Endodermal cell (in vitro differentiated cells): ENCODE measurements at regions not wholly inside any gene's neighbourhood (a gene's known extent, or its start where the extent isn't known, plus 50 kb on each side); places are given as distances from the start of the nearest gene placed in this dataset.

Experiments
- DNase-seq: peaks from one replicate; pipeline ENCODE4 v3.0.0-alpha.2; 2017
- H3K27ac ChIP-seq: 2 replicates; pipeline ENCODE4 v1.5.1; 2013; ENCODE audit warnings: mild to moderate bottlenecking, low read depth, low read length, moderate library complexity
- H3K27me3 ChIP-seq: 2 replicates; pipeline ENCODE4 v1.6.1; 2013; ENCODE audit warnings: mild to moderate bottlenecking, low read length, moderate library complexity; ENCODE audit not compliant: insufficient read depth, control insufficient read depth, poor library complexity, severe bottlenecking
- H3K36me3 ChIP-seq: 2 replicates; pipeline ENCODE4 v1.7.0; 2013; ENCODE audit warnings: mild to moderate bottlenecking, low read length, moderate library complexity; ENCODE audit not compliant: control insufficient read depth, insufficient read depth
- H3K4me1 ChIP-seq: one replicate; pipeline ENCODE4 v1.7.0; 2013; ENCODE audit warnings: low read length; ENCODE audit not compliant: control insufficient read depth, insufficient read depth
- H3K4me3 ChIP-seq: 2 replicates; pipeline ENCODE4 v1.5.1; 2013; ENCODE audit warnings: mild to moderate bottlenecking, low read length, moderate library complexity
- H3K9ac ChIP-seq: 2 replicates; pipeline ENCODE4 v1.6.1; 2013; ENCODE audit warnings: mild to moderate bottlenecking, low read length, moderate library complexity; ENCODE audit not compliant: poor library complexity, severe bottlenecking; ENCODE audit errors: extremely low read depth
- H3K9me3 ChIP-seq: 2 replicates; pipeline ENCODE4 v1.6.1; 2013; ENCODE audit warnings: mild to moderate bottlenecking, low read length, moderate library complexity; ENCODE audit not compliant: control insufficient read depth
- H3K27ac Mint-ChIP-seq: 2 replicates; pipeline ENCODE4 v1.8.0; 2020; ENCODE audit warnings: mixed read lengths
- H3K27me3 Mint-ChIP-seq: 2 replicates; pipeline ENCODE4 v1.8.0; 2021; ENCODE audit warnings: mild to moderate bottlenecking, mixed read lengths; ENCODE audit not compliant: insufficient read depth
- H3K36me3 Mint-ChIP-seq: 2 replicates; pipeline ENCODE4 v1.8.0; 2020; ENCODE audit warnings: low read depth, mixed read lengths
- H3K4me1 Mint-ChIP-seq: 2 replicates; pipeline ENCODE4 v1.8.0; 2020; ENCODE audit warnings: mixed read lengths
- H3K4me3 Mint-ChIP-seq: 2 replicates; pipeline ENCODE4 v1.8.0; 2020; ENCODE audit warnings: mild to moderate bottlenecking, moderate library complexity, mixed read lengths
- H3K9me3 Mint-ChIP-seq: 2 replicates; pipeline ENCODE4 v1.8.0; 2020; ENCODE audit warnings: mild to moderate bottlenecking, mixed read lengths
- CTCF ChIP-seq: fragments of 200-600 bp; sonication (generic); conservative IDR thresholded peaks from 2 replicates; pipeline ENCODE4 v1.5.0; 2021; ENCODE audit warnings: antibody characterized with exemption, mild to moderate bottlenecking
- WGBS, 2 experiments: methylation state at CpG; one replicate each; pipeline versions ENCODE4 v1.1.5 to v1.1.7; 2013; ENCODE audit warnings: missing lambda C conversion rate in 2 of 2, mixed read lengths in 1 of 2; ENCODE audit not compliant: insufficient coverage in 1 of 2, insufficient read length in 1 of 2; 5-methylcytosine and 5-hydroxymethylcytosine counted together

- DNase-seq = peak; percentile 72
- TF ChIP-seq CTCF = no peak
- no peak overlapping the region for H3K27ac Mint-ChIP-seq
- H3K27me3 Mint-ChIP-seq = peaks cover 42% of the 10 kb centered on the region
- Histone ChIP-seq H3K36me3 (no peaks in the 10 kb centered on the region), H3K9me3 (peaks cover 9% of the 10 kb centered on the region), H3K27me3 (peaks cover 23% of the 10 kb centered on the region), H3K4me3 (no peak overlapping the region), H3K27ac (no peak overlapping the region), H3K4me1 (no peaks in the 10 kb centered on the region), H3K9ac (no peak overlapping the region)
- 28 to 61% methylated on average over 2 to 6 of the region's 6 CpGs for WGBS, 2 experiments
- peaks cover 7% of the 10 kb centered on the region for H3K4me1 Mint-ChIP-seq
- H3K9me3 Mint-ChIP-seq = no peaks in the 10 kb centered on the region
- no peaks in the 10 kb centered on the region for H3K36me3 Mint-ChIP-seq
- H3K4me3 Mint-ChIP-seq = no peak overlapping the region
Observed at GRCh38 chr12:115213538-115214016, 529.6 kb upstream of the TBX3 start.

GRCh38 chr12:115213118-115213517, 529.1 kb upstream of the TBX3 start:
- peaks cover 44% of the 10 kb centered on the region for H3K27me3 Mint-ChIP-seq
- Histone ChIP-seq H3K4me3 (no peak overlapping the region), H3K36me3 (no peaks in the 10 kb centered on the region), H3K27ac (no peak overlapping the region), H3K27me3 (peaks cover 23% of the 10 kb centered on the region), H3K4me1 (no peaks in the 10 kb centered on the region), H3K9me3 (peaks cover 9% of the 10 kb centered on the region), H3K9ac (no peak overlapping the region)
- no peak overlapping the region for H3K4me3 Mint-ChIP-seq
- no peaks in the 10 kb centered on the region for H3K36me3 Mint-ChIP-seq
- no peaks in the 10 kb centered on the region for H3K9me3 Mint-ChIP-seq
- WGBS, 2 experiments = 80 to 89% methylated on average over 1 of the region's 1 CpG
- DNase-seq = no peak
- TF ChIP-seq CTCF = no peak
- H3K27ac Mint-ChIP-seq = no peak overlapping the region
- H3K4me1 Mint-ChIP-seq = peaks cover 7% of the 10 kb centered on the region

GRCh38 chr12:115212356-115212755, 528.4 kb upstream of the TBX3 start:
- Histone ChIP-seq H3K4me3 (no peak overlapping the region), H3K36me3 (no peaks in the 10 kb centered on the region), H3K27ac (no peak overlapping the region), H3K4me1 (peaks cover 5% of the 10 kb centered on the region), H3K9ac (no peak overlapping the region), H3K27me3 (peaks cover 23% of the 10 kb centered on the region), H3K9me3 (peaks cover 9% of the 10 kb centered on the region)
- WGBS, 2 experiments = 0% methylated on average over 1 of the region's 1 CpG
- Mint-ChIP-seq H3K4me3 (no peak overlapping the region), H3K36me3 (no peaks in the 10 kb centered on the region), H3K27ac (no peak overlapping the region), H3K4me1 (peaks cover 14% of the 10 kb centered on the region), H3K9me3 (no peaks in the 10 kb centered on the region), H3K27me3 (peaks cover 44% of the 10 kb centered on the region)
- TF ChIP-seq CTCF = no peak
- DNase-seq = peak; percentile 7
